Ascending aorta (tissue), 2 donors: ENCODE measurements at regions not wholly inside any gene's neighbourhood (a gene's known extent, or its start where the extent isn't known, plus 50 kb on each side); places are given as distances from the start of the nearest gene placed in this dataset.

ENCODE experiments used
- DNase-seq, 2 donors: peaks; one replicate each; pipeline ENCODE4 v3.0.0-alpha.2; 2019; ENCODE audit warnings: low spot score in 2 of 2
- H3K27ac ChIP-seq, 2 donors: fragments of 200-600 bp; sonication (generic); one replicate each; pipeline ENCODE4 v1.5.1; 2016 to 2017; ENCODE audit warnings: mild to moderate bottlenecking in 1 of 2
- H3K27me3 ChIP-seq: fragments of 200-600 bp; sonication (generic); one replicate; pipeline ENCODE4 v1.5.1; 2017
- H3K36me3 ChIP-seq, 2 donors: fragments of 200-600 bp; sonication (generic); one replicate each; pipeline ENCODE4 v1.5.1; 2016
- H3K4me1 ChIP-seq, 2 donors: fragments of 200-600 bp; sonication (generic); one replicate each; pipeline ENCODE4 v1.5.1; 2016 to 2017; ENCODE audit warnings: mild to moderate bottlenecking in 1 of 2
- H3K4me3 ChIP-seq, 2 donors: fragments of 200-600 bp; sonication (generic); one replicate each; pipeline ENCODE4 v1.5.1; 2016 to 2017; ENCODE audit warnings: mild to moderate bottlenecking in 1 of 2
- H3K9me3 ChIP-seq, 2 donors: fragments of 200-600 bp; sonication (generic); one replicate each; pipeline ENCODE4 v1.5.1; 2016
- intact Hi-C: fragments of 100-400 bp; cut with DNase I; formaldehyde crosslinking; loops from one replicate; pipeline ENCODE4 v1.15.1; 2023
- TF ChIP-seq, protein P1 (sequence below), 3 experiments: fragments of 200-600 bp in 2 of 3; fragments of 450-650 bp in 1 of 3; sonication (generic) in 2 of 3; IDR thresholded peaks; one replicate each; pipeline ENCODE4 v1.5.1; 2016 to 2019; ENCODE audit warnings: antibody characterized with exemption in 3 of 3, mild to moderate bottlenecking in 1 of 3, moderate library complexity in 1 of 3

DNA sequence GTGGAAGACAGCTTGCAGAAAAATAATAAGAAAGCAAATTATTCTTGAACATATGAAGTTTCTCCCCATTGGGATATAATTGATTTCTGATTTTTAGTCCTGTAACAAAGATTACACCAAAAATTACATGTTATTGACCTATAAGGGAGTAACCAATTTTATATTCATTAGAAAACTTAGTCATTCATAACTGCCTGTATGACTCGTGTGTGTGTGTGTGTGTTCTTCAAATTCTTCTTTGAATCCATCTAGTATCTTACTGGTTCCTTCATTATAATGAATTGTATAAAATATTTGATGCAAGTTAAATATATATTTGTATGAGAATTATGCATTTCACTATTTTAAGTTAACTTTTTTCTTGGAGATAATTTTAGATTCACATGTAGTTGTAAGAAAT, 310.4 kb downstream of the HAO1 start:
- intact Hi-C loops = no loop called here
- no peaks in the 10 kb centered on the region for H3K36me3 ChIP-seq

DNA sequence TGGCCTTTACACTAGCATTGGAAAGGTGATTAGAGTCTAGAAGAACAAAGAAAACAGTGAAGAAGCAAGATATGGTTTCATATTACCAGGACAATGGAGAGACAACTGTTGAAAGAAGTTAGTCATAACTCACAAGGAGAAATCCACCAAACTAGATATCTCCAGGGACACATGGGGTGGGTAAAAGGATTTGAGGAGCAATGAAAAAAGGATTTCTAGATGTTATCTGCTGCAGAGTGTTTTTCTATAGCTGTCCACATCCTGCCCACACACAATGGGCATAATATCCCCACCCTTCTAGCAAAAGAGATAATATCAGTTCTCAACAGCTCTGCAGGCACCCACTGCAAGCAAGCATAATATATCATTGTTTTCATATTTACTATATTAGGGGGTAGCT, 303.1 kb downstream of the HAO1 start:
- no peak for DNase-seq
- intact Hi-C loops = no loop called here
- Histone ChIP-seq H3K9me3 (no peaks in the 10 kb centered on the region), H3K4me3 (no peak overlapping the region), H3K27ac (no peak overlapping the region), H3K27me3 (no peaks in the 10 kb centered on the region), H3K4me1 (no peaks in the 10 kb centered on the region), H3K36me3 (no peaks in the 10 kb centered on the region)
- TF ChIP-seq, protein P1, sequence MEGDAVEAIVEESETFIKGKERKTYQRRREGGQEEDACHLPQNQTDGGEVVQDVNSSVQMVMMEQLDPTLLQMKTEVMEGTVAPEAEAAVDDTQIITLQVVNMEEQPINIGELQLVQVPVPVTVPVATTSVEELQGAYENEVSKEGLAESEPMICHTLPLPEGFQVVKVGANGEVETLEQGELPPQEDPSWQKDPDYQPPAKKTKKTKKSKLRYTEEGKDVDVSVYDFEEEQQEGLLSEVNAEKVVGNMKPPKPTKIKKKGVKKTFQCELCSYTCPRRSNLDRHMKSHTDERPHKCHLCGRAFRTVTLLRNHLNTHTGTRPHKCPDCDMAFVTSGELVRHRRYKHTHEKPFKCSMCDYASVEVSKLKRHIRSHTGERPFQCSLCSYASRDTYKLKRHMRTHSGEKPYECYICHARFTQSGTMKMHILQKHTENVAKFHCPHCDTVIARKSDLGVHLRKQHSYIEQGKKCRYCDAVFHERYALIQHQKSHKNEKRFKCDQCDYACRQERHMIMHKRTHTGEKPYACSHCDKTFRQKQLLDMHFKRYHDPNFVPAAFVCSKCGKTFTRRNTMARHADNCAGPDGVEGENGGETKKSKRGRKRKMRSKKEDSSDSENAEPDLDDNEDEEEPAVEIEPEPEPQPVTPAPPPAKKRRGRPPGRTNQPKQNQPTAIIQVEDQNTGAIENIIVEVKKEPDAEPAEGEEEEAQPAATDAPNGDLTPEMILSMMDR (IDR thresholded peaks at IDR 0.05) = no peak

More for the DNA sequence above, 310.4 kb downstream of the HAO1 start:
- H3K4me1 ChIP-seq = no peaks in the 10 kb centered on the region
- H3K27ac ChIP-seq = no peak overlapping the region
- no peak overlapping the region for H3K4me3 ChIP-seq
- no peak for DNase-seq
- no peaks in the 10 kb centered on the region for H3K9me3 ChIP-seq
- TF ChIP-seq, protein P1 (IDR thresholded peaks at IDR 0.05) = no peak
- H3K27me3 ChIP-seq = no peaks in the 10 kb centered on the region

DNA sequence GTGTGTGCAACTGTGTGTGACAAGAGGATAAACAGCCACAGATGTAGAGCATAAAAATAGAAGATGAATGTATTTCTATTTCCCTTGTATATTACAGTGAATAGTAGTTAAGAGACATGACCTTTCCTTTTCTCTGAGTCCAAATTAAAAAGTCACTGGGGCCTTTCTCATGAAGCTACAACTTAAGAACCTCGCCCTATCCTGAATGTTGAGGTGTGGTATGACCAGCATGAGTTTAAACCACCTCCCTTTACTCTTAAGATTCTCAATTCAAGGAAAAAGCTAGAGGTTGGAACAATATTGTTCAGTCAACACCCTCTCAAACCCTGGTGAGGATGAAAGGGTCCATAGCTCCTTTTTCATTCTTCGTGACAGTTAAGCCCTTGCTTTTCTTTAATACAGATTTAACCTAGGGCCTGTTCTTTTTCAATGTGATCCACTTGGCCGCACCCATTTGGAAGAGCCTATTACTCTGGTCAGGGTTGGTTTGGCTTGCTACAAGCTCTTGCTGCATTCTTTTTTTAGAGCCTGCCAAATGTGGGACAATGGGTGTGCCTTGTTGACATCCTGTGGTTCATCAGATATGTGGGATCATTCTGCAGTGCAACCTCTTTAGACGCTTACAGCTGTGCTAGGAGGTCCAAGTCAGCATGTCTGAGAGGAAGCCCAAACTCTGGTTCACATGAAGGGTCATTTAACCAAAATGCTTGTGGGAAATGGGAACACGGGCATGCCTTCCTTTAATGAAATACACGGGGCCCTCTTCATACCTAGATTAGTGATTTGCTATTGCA, 290.0 kb downstream of the HAO1 start:
- DNase-seq = no peak
- no peaks in the 10 kb centered on the region for H3K4me1 ChIP-seq
- H3K27ac ChIP-seq = no peak overlapping the region
- H3K9me3 ChIP-seq = no peaks in the 10 kb centered on the region
- no peaks in the 10 kb centered on the region for H3K27me3 ChIP-seq
- H3K4me3 ChIP-seq = no peak overlapping the region
- H3K36me3 ChIP-seq = no peaks in the 10 kb centered on the region
- intact Hi-C loops = no loop called here
- TF ChIP-seq, protein P1 (IDR thresholded peaks at IDR 0.05) = no peak

DNA sequence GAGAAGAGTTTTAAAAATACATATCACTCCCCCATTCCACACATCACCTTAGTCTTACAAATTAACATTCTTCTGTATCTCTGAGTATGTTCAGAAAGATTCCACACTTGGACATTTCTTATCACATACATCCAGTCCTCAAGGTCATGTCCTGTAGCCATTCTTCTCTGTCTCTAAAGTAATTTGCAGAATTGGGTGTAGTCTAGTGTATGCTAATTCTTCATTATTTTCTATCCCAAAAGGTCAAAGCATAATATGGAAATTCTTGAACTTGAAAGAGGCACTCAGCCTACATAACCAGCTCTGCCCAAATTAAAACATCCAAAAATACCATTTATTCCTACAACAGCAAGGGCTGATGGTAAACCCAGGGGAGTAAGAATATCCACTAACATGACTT, 286.0 kb downstream of the HAO1 start:
- Histone ChIP-seq H3K27me3 (no peaks in the 10 kb centered on the region), H3K36me3 (no peaks in the 10 kb centered on the region), H3K9me3 (no peaks in the 10 kb centered on the region), H3K27ac (no peak overlapping the region), H3K4me3 (no peak overlapping the region), H3K4me1 (no peaks in the 10 kb centered on the region)
- TF ChIP-seq, protein P1 (IDR thresholded peaks at IDR 0.05) = no peak
- DNase-seq = no peak
- intact Hi-C loops = no loop called here

DNA sequence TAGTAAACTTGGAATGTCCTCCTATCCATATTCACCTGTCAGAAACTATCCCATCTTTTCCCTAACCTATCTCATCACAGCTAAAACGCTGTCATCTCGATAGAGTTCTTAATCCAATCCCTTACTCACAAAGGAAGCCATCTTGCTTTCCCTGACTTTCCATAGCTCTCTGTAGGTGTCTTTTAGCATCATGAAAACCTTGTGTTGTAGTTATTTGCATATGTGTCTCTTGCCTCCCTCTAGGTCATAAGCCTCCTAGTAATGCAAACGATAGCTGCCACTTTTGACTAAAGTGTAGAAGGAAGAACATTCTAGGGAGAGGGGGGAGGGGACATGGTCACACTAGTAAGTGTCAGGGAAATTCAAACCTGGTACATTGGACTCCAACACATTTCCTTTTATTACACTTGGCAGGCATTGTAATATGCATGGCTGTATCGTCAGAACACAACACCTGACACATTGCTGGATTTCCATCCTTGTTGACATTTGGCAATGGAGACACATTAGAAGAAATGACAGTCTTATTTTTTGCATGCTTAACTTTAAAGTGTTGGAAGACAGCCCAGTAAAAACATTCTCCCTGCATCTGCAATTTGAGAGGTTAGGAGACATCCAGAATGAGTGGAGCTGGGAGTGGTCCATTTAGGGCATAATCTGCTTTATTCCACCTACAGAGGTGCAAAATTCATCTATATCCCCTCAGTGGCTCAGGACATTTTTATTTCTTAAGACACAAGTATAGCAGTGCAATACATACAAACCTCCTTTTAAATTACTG, 283.4 kb downstream of the HAO1 start:
- intact Hi-C loops = no loop called here
- no peaks in the 10 kb centered on the region for H3K27me3 ChIP-seq
- no peak overlapping the region for H3K4me3 ChIP-seq
- DNase-seq = no peak
- H3K36me3 ChIP-seq = no peaks in the 10 kb centered on the region
- H3K27ac ChIP-seq = no peak overlapping the region
- no peaks in the 10 kb centered on the region for H3K4me1 ChIP-seq
- TF ChIP-seq, protein P1 (IDR thresholded peaks at IDR 0.05) = no peak
- H3K9me3 ChIP-seq = no peaks in the 10 kb centered on the region
